GM21717 (cell line): ENCODE measurements at regions not wholly inside any gene's neighbourhood (a gene's known extent, or its start where the extent isn't known, plus 50 kb on each side); places are given as distances from the start of the nearest gene placed in this dataset.

Experiments used
- ATAC-seq: cut with Tn5 transposase; IDR thresholded peaks from one replicate; pipeline ENCODE4 v1.9.1; 2021; ENCODE audit warnings: mild to moderate bottlenecking, moderate library complexity; ENCODE audit not compliant: unreplicated experiment

- no peak for ATAC-seq
Measured at GRCh38 chr7:49718760-49719159, 54.7 kb upstream of the VWC2 start.

- no peak for ATAC-seq
Measured at GRCh38 chr7:49721441-49721840, 52.0 kb upstream of the VWC2 start.
